ENCODE measurements at regions not wholly inside any gene's neighbourhood (a gene's known extent, or its start where the extent isn't known, plus 50 kb on each side); places are given as distances from the start of the nearest gene placed in this dataset.

- H3K4me3 ChIP-seq (ENCODE audit: insufficient read depth, low read length), result no peak overlapping the region
- H3K36me3 ChIP-seq (ENCODE audit: insufficient read depth, low read length), result no peaks in the 10 kb centered on the region
- H3K4me2 ChIP-seq (ENCODE audit: insufficient read depth, low read length), result no peak overlapping the region
- H4K20me1 ChIP-seq (ENCODE audit: insufficient read depth, low read length), result no peaks in the 10 kb centered on the region
- no peak for TF ChIP-seq CTCF (IDR thresholded peaks at IDR 0.05; ENCODE audit: extremely low read depth, low read depth, low read length)
- no peaks in the 10 kb centered on the region for H3K79me2 ChIP-seq (ENCODE audit: insufficient read depth, low read length)
- no peaks in the 10 kb centered on the region for H3K27me3 ChIP-seq (ENCODE audit: insufficient read depth, low read length)
- no peaks in the 10 kb centered on the region for H3K9me3 ChIP-seq (ENCODE audit: low read depth, low read length)
- H2AFZ ChIP-seq (ENCODE audit: low read length), result no peak overlapping the region
- no peak overlapping the region for H3K27ac ChIP-seq (ENCODE audit: low read depth, low read length)
- no peaks in the 10 kb centered on the region for H3K4me1 ChIP-seq (ENCODE audit: insufficient read depth, low read length)
- DNase-seq (ENCODE audit: insufficient read length, low spot score, missing footprints), result no peak
Observed at GRCh38 chr12:97404093-97404492, 58.5 kb upstream of the RMST start.

- no peak for DNase-seq (ENCODE audit: insufficient read length, low spot score, missing footprints)
- H2AFZ ChIP-seq (ENCODE audit: low read length), result no peak overlapping the region
- no peak overlapping the region for H3K4me2 ChIP-seq (ENCODE audit: insufficient read depth, low read length)
- H3K36me3 ChIP-seq (ENCODE audit: insufficient read depth, low read length), result no peaks in the 10 kb centered on the region
- no peak overlapping the region for H3K4me3 ChIP-seq (ENCODE audit: insufficient read depth, low read length)
- H3K9me3 ChIP-seq (ENCODE audit: low read depth, low read length), result peaks cover 3% of the 10 kb centered on the region
- H3K27ac ChIP-seq (ENCODE audit: low read depth, low read length), result no peak overlapping the region
- no peaks in the 10 kb centered on the region for H3K4me1 ChIP-seq (ENCODE audit: insufficient read depth, low read length)
- H3K27me3 ChIP-seq (ENCODE audit: insufficient read depth, low read length), result no peaks in the 10 kb centered on the region
- TF ChIP-seq CTCF (IDR thresholded peaks at IDR 0.05; ENCODE audit: extremely low read depth, low read depth, low read length), result no peak
- no peaks in the 10 kb centered on the region for H3K79me2 ChIP-seq (ENCODE audit: insufficient read depth, low read length)
- no peaks in the 10 kb centered on the region for H4K20me1 ChIP-seq (ENCODE audit: insufficient read depth, low read length)
Observed at GRCh38 chr12:97404543-97404942, 58.1 kb upstream of the RMST start.

- no peak for DNase-seq (ENCODE audit: insufficient read length, low spot score, missing footprints)
- no peak overlapping the region for H2AFZ ChIP-seq (ENCODE audit: low read length)
Observed at GRCh38 chr12:97408363-97408762, 54.2 kb upstream of the RMST start.

DNA sequence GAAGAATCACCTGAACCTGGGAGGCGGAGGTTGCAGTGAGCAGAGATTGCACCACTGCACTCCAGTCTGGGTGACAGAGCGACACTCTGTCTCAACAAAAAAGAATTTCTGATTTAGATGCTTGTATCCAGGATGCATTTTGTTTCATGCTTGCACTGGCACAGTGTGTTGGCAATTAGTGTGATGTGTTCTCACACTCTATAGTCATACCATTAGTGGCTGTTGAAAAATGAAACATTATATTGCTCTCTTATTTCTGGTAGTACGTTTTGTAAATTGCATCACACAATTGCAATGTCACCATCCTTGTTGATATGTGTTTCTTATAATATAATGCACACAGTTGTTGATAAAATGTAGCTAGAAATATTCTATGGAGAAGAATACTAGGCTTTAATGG lies 51.3 kb upstream of the RMST start:
- Histone ChIP-seq H3K27ac (ENCODE audit: low read depth, low read length) (no peak overlapping the region), H2AFZ (ENCODE audit: low read length) (no peak overlapping the region), H3K4me2 (ENCODE audit: insufficient read depth, low read length) (no peak overlapping the region), H3K36me3 (ENCODE audit: insufficient read depth, low read length) (no peaks in the 10 kb centered on the region), H3K9me3 (ENCODE audit: low read depth, low read length) (peaks cover 3% of the 10 kb centered on the region), H3K27me3 (ENCODE audit: insufficient read depth, low read length) (no peaks in the 10 kb centered on the region), H3K79me2 (ENCODE audit: insufficient read depth, low read length) (no peaks in the 10 kb centered on the region), H3K4me1 (ENCODE audit: insufficient read depth, low read length) (no peaks in the 10 kb centered on the region), H4K20me1 (ENCODE audit: insufficient read depth, low read length) (no peaks in the 10 kb centered on the region), H3K4me3 (ENCODE audit: insufficient read depth, low read length) (no peak overlapping the region)
- TF ChIP-seq CTCF (IDR thresholded peaks at IDR 0.05; ENCODE audit: extremely low read depth, low read depth, low read length), result no peak
- DNase-seq (ENCODE audit: insufficient read length, low spot score, missing footprints), result no peak

More at GRCh38 chr12:97408363-97408762, 54.2 kb upstream of the RMST start:
- Histone ChIP-seq H3K27me3 (ENCODE audit: insufficient read depth, low read length) (no peaks in the 10 kb centered on the region), H4K20me1 (ENCODE audit: insufficient read depth, low read length) (no peaks in the 10 kb centered on the region), H3K4me1 (ENCODE audit: insufficient read depth, low read length) (no peaks in the 10 kb centered on the region), H3K36me3 (ENCODE audit: insufficient read depth, low read length) (no peaks in the 10 kb centered on the region), H3K4me3 (ENCODE audit: insufficient read depth, low read length) (no peak overlapping the region), H3K4me2 (ENCODE audit: insufficient read depth, low read length) (no peak overlapping the region), H3K79me2 (ENCODE audit: insufficient read depth, low read length) (no peaks in the 10 kb centered on the region), H3K9me3 (ENCODE audit: low read depth, low read length) (peaks cover 3% of the 10 kb centered on the region), H3K27ac (ENCODE audit: low read depth, low read length) (no peak overlapping the region)
- no peak for TF ChIP-seq CTCF (IDR thresholded peaks at IDR 0.05; ENCODE audit: extremely low read depth, low read depth, low read length)

All from osteoblast (primary cell).